KG1 (cell line): ENCODE measurements at regions not wholly inside any gene's neighbourhood (a gene's known extent, or its start where the extent isn't known, plus 50 kb on each side); places are given as distances from the start of the nearest gene placed in this dataset.
"Not testable (repeated sequence)": the region's sequence is repeated elsewhere in the genome, so short reads cannot be mapped to it uniquely, and the experiment has no call there.

ENCODE experiments used
- DNase-seq: peaks from one replicate; lab custom pipeline; 2025; lab: John Stamatoyannopoulos, UW

GRCh38 chr6:84926189-84927155 lies 162.1 kb upstream of the TBX18 start:
- no peak for DNase-seq

DNA sequence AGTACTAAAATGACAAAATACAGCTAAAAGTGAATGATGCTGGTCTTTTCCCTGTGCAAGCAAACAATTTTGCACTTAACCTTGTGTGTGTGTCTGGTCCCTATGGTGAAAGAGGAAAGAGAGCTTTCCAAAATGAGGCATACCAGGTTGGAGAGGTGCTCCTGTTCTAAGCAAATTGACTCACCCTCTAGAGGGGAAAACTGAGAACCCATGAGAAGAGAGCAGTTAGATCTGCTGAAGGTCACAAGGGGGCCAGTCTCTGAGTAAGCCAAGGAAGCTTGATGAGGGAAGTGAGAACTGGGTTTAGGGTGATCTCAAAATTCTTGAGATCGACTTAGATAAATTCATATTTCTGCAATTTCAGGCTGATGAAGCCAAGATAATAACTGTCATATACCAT lies 157.5 kb upstream of the TBX18 start:
- no peak for DNase-seq

DNA sequence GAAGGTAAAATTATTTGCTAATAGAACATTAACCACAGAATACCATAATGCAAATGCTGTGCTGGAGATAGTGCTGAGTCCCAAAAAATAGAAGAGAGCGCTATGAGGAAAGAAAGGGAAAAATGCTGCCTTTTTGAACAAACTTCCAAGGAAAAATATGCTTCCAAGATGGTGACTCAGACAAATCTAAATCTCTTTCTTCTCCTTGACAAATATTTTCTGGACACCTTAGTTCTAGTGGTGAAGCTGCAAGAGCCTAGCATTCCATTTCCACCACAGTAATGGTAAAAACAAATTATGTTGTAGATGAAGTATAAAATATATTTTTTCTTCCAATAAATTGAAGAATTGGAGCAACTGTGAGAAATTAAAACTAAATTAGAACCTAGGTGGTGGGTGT lies 155.6 kb upstream of the TBX18 start:
- DNase-seq: no peak

DNA sequence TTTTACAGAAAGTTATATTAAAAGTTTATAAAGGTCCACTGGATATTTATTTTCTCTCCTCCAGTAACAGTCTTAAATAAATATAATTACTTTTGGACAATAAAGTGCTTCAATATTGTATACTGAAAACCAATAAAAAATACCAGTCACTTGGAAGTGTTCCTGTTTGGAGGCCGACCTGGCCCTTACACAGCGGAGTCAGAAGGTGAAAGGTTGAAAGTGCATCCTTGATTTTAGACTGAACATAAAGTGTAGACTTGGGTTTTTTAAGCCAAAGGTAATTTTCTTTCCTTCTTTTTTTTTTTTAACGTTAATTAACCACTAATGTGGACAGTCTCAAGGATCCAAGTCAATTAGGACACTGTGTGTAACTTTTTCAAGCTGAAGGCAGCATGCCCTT lies 152.3 kb upstream of the TBX18 start:
- no peak for DNase-seq

DNA sequence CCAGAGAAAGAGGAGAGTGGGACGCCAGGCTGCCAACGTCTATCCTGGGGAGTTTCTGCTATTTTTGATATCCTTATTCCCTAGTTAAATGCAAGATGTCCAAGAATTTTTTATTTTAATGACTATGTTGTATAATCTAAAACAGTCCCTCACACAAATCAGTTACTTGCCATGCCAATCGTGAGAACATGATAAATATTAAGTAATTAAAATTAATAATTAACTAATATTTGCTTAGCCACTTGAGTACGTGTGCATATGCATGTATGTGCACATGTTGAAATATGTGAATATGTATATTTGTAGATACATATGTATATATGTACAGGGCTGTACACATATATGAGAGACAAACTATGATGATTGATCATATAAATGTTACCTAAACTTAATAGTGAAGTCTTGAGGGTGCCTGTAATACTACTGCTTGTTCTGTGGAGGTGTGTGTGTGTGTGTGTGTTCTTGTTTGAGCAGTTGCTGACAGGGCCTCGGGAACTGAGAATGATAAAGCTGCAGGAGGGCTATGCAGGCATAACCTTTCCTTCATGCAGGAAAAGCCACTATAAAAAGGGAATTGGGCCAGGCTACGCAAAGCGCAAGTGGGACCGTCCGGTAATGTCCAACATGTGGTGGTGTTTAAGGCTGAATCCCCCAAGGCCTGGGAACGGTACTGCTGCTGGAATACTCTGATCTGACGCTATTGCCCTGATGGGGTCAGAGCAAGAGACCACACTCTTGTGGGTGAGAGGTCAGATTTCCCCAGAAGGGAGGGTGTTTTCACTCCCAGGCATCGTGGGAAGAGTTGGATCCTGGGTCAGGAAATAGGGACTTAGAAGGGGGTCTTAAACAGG lies 148.3 kb upstream of the TBX18 start:
- DNase-seq: no peak

DNA sequence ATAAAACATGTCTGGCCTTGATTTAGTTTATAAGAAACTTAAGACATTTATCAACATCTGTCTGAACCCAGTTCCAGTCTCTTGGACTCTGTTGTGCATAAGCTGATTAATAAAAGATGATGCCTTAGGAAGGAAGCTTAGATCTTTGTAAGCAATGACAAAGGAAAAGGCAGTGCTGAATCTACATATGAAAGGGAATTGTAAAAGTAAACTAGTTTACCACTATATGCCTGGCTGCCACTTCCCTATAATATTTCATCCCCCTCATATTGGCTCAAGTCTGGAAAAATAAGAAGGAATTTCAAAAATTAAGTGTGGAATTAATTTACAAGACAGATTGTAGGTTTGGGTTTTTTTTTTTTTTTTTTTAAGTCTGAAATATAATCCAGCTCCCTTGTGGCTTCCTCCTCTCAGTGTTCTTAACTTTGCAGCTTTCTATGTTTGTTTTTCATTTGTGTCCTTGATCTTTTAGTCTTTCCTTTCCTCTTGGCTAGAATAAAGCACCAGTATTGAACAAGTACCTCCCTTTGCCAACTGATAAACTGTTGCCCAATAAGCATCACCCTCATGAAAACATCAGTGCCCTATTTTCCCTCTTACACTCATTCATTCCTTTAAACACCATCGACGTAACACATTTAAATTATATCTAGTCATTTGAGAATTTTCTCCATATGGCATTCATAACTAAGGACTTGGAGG lies 146.7 kb upstream of the TBX18 start:
- no peak for DNase-seq

GRCh38 chr6:84908304-84908904 lies 144.0 kb upstream of the TBX18 start:
- DNase-seq: no peak

- no peak for DNase-seq
Measured at GRCh38 chr6:84906514-84906913, 142.1 kb upstream of the TBX18 start.

DNA sequence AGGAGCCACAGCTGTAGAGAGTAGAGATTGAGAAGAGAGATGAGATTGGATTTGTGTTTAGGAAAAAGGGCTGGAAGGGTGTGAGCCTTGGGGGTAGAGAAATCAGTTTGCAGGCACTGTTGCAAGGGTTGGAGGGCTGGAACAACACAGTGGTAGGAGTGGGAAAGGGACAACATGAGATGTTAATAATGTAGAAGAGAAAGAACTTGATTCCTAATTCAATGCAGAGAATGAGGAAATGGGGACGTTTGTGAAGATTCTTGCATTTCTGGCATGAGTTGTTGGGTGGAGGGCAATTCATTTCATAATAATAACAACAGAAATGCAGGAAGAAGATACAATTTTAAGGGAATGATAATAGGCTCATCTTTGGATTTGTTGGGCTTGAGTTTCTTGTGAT lies 141.4 kb upstream of the TBX18 start:
- DNase-seq: no peak

DNA sequence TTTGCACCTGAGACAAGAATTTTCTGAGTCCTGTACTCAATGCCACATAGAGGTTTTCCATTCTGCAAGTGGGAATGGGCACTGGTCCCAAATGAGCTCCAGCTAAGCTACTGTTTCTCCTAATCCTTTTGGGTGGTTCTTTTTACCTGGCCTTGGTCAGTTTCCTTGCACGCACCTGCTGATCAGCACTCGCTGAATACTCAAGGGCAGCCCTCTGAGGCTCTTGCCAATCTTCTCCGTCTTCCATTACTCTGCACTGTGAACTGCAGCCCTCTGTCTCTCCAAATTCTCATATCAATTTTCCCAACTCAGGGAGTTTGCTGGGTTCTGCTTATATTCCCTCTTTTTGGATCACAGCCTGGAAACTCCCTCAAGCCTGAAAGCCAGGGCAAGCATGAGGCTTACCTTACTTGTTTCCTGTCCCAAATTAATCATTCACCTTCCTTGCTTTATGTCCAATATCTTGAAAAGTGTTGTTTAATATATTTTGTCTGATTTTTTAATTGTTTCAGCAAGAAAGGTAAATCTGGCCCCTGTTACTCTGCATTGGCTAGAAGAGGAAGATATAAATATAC lies 138.0 kb upstream of the TBX18 start:
- no peak for DNase-seq

- DNase-seq: no peak
Measured at GRCh38 chr6:84897988-84898594, 133.7 kb upstream of the TBX18 start.

- no peak for DNase-seq
Measured at GRCh38 chr6:84897011-84897410, 132.6 kb upstream of the TBX18 start.

DNA sequence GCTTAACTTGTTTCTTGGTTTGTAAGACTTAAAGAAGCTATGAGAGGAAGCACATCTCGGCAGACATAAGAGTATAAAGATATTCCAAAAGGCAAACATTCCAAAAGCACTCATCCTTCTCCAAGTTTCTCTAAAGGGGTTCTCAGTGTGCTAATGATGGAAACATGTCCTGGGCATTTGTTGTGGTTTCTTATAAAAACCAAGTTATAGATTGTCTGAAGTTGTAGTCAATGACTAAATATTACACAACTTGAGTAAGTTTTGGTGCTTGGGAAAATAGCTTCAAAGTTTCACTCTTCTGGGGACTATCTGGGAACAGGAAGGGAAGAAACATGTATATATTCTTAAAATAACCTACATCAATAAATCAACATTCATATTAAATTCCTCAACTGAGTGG lies 128.3 kb upstream of the TBX18 start:
- no peak for DNase-seq

DNA sequence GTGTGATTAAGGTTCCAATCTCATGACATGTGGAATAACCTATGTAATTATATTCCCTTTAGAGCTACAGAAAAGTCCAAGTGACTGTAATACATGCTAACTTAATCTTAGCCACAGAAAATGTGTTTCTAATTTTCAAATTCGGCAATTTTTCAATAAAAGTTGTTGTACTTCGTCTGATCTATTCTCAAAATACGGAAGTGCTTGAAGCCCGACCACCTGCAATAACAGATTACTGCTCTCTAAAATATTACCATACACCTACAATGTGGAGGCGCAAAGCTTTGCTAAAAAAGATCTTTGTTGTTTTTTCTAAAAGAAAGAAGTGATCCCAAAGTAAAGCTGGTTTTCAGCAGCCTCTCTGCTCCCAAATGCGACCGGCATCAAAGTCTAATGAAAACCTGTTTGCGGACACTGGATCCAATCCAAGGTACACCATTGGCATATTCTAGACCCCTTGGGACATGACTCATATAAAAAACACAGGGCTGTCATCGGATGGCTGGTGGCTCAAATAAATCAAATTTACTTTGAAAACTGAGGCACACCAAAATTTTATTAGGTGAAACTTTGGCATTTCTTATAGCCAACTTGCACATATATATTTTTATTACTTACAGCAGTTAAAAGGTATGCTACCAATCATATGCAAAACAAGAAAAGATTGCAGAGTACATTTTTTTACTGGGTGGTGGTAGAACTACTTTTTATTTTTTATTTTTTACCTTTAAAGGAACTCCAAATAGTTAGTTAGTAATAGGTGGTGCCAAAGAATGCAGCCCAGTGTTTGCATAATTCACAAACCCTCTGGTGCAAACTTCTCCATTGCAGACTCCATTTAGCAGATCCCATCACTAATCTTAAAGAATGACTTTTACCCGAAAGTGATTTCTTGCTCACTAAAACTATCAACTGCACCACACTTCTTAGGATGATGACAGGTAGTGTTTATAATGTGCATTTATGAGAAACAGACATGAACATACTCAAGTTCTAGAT lies 118.7 kb upstream of the TBX18 start:
- DNase-seq: no peak

DNA sequence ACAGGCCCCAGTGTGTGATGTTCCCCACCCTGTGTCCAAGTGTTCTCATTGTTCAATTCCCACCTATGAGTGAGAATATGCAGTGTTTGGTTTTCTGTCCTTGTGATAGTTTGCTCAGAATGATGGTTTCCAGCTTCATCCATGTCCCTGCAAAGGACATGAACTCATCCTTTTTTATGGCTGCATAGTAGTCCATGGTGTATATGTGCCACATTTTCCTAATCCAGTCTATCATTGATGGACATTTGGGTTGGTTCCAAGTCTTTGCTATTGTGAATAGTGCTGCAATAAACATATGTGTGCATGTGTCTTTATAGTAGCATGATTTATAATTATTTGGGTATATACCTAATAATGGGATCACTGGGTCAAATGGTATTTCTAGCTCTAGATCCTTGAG lies 115.0 kb upstream of the TBX18 start:
- DNase-seq: not testable (repeated sequence)

DNA sequence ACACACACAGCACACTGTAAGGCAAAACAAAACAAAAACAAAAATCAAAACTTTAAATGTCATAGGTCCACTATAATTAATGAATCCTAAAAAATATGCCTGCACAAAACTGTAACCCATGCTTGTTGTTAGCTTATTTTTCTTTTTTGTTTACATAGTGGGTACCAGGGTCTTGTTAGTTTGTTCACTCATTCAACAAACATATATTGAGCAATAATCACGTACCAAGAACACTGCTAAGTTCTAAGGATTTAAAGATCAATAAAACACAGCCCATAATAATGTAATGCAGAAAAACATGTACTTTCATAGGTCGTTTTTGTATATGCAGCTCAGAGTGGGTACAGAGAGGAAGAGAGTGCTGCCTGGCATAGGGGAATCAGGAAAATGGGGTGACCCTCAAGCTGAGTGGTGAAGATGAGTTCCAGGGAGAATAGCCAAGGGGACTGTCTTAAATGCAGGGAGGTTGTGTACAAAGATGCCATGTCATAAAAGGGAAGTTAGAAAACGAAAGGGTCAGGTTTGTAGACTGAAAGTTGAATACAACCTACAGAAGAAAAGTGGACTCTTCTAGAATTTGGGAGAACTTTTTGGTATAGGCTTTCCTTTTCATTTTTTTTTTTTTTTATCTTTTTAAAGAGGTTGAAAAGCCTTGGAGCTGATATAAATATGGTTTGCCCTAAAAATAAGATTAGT lies 113.3 kb upstream of the TBX18 start:
- DNase-seq: no peak

DNA sequence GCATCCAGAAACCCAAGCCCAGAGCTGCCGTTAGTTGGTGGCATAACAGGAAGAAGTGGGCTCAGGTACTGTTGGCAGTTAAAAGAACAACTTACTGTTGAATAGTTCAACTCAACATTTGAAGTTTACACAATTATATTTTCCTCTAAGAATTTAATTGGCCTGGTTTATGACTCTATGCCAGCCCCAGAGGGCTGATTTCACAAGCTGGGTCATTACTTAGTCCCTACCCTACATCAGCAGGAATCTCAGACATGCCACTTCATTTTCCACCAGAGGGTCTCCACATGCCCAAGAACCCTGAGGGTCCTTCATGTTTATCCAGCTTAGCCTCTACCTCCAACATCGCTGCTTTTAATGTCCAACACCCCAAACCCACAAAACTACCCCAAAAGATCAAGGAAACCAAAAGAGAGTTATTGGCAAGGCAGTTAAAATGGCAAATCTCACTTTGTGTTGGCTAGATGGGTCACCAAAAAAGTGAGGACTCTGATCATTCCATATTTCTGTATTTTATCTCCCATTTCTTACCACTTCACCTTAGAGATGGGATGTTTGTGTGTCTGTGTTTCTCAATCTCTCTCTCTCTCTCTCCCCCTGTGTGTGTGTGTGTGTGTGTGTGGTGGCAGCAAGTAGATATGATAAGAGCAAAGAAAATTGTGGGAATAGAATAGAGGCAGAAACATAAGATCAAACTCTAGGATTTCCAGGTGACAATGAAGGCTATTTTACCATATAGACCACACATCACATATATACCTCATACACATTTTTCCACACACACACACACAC lies 112.5 kb upstream of the TBX18 start:
- no peak for DNase-seq

DNA sequence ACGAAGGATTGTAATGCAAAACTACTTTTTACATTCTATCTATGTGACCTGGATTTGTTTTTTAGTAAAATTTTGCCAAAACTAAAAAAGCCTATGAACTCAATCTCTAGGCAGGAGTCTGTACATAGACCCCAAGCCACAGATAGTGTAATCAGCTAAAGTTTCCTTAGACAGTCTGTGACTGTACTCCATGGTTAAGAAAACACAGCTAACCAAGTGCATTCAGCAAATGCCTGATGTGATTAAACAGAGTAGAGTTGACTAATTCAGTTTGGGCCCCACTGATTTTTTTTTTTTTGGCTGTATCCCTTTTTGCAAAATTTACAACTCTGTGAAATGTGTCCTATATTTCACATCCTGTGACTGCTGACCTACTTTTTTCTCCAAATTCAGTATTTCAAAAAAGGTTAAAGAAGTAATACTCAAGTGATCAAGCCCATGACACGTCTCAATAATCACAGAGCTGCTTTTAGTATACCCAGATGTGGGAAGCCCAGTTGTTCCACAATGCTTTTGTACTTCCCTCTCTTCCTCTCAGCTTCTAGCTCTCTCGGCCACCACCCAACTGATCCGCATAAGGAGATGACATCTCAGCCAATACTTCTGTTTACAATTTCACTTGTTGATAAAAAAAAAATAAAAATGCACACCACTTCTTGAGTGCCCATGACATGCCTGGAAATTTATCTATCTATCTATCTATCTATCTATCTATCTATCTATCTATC lies 108.8 kb upstream of the TBX18 start:
- DNase-seq: no peak
